K562 (cell line): ENCODE measurements at regions not wholly inside any gene's neighbourhood (a gene's known extent, or its start where the extent isn't known, plus 50 kb on each side); places are given as distances from the start of the nearest gene placed in this dataset.

Experiments used
- ATAC-seq: fragments of 200-7000 bp; cut with Tn5 transposase; 3 replicates; pipeline ENCODE4 v1.9.1; 2020; ENCODE audit warnings: moderate library complexity
- BruUV-seq: library from RNA; stranded (reverse); fragments of 400-500 nt; replicated peaks from 2 replicates; lab custom pipeline; 2021; lab: Mats Ljungman, UMichigan
- CTCF ChIA-PET: fragments of 300-600 bp; formaldehyde crosslinking; extraction: SDS; loops from one replicate; lab custom pipeline; 2021; ENCODE audit warnings: low intra/inter-chr PET ratio; lab: Yijun Ruan, JAX
- POLR2A ChIA-PET: fragments of 300-600, 350-650 bp; sonication (Branson Sonifier 250); formaldehyde crosslinking; extraction: SDS; loops from one replicate; lab custom pipeline; 2021; ENCODE audit warnings: antibody characterized with exemption, inconsistent platforms; lab: Yijun Ruan, JAX
- DNase-seq, 4 experiments: peaks; one replicate each; pipeline versions ENCODE4 v3.0.0 to v3.0.0-alpha.2; 2011 to 2018; ENCODE audit warnings: low spot score in 3 of 4, mixed read lengths in 3 of 4; ENCODE audit errors: extremely low read depth in 1 of 4
- FAIRE-seq: peaks from 2 replicates; lab custom pipeline; 2011; peaks lifted over from hg19 to GRCh38; lab: Jason Lieb, UNC
- H2AFZ ChIP-seq: 2 replicates; pipeline ENCODE4 v1.6.0; 2011; ENCODE audit warnings: low read depth, low read length, control low read depth, inconsistent platforms
- H3K27ac ChIP-seq: fragments of 200-600 bp; 3 replicates; pipeline ENCODE4 v1.8.0; 2011; ENCODE audit warnings: low read depth, mild to moderate bottlenecking, control low read depth, inconsistent platforms, low read length, moderate library complexity, mixed read lengths; ENCODE audit errors: extremely low read depth
- H3K27me3 ChIP-seq, 2 experiments: fragments of 300-600 bp in 1 of 2; 2 replicates in 1 of 2; 3 replicates in 1 of 2; pipeline versions ENCODE4 v1.6.0 to v1.8.0; 2011; ENCODE audit warnings: inconsistent platforms in 2 of 2, low read length in 2 of 2, mild to moderate bottlenecking in 1 of 2, mixed read lengths in 1 of 2, moderate library complexity in 1 of 2; ENCODE audit not compliant: control insufficient read depth in 2 of 2, insufficient read depth in 2 of 2
- H3K36me3 ChIP-seq: fragments of 300-600 bp; 3 replicates; pipeline ENCODE4 v1.8.0; 2011; ENCODE audit warnings: mild to moderate bottlenecking, low read length, inconsistent platforms; ENCODE audit not compliant: control insufficient read depth, insufficient read depth
- H3K4me1 ChIP-seq, 2 experiments: fragments of 200-600 bp in 1 of 2; replicated peaks in 1 of 2; 2 replicates in 1 of 2; 3 replicates in 1 of 2; pipeline versions ENCODE4 v1.5.1 to v1.8.0; 2011; ENCODE audit warnings: inconsistent platforms in 2 of 2, low read length in 2 of 2, mild to moderate bottlenecking in 1 of 2, mixed read lengths in 1 of 2, moderate library complexity in 1 of 2; ENCODE audit not compliant: control insufficient read depth in 2 of 2, insufficient read depth in 2 of 2
- H3K4me2 ChIP-seq: 2 replicates; pipeline ENCODE4 v1.6.1; 2011; ENCODE audit warnings: low read length, control low read depth, inconsistent platforms, mixed read lengths; ENCODE audit not compliant: insufficient read depth
- H3K4me3 ChIP-seq: fragments of 200-600 bp; sonication (generic), shearing (Covaris generic); 2 replicates; pipeline ENCODE4 v1.5.1; 2016; ENCODE audit warnings: control low read depth, inconsistent platforms
- H3K79me2 ChIP-seq: fragments of 200-600 bp; 3 replicates; pipeline ENCODE4 v1.8.0; 2011; ENCODE audit warnings: low read length, inconsistent platforms; ENCODE audit not compliant: control insufficient read depth, insufficient read depth
- H3K9ac ChIP-seq, 2 experiments: 2 replicates each; pipeline versions ENCODE4 v1.6.0 to v1.6.1; 2011; ENCODE audit warnings: low read depth in 2 of 2, low read length in 2 of 2, control low read depth in 1 of 2, inconsistent platforms in 1 of 2, mild to moderate bottlenecking in 1 of 2, mixed read lengths in 1 of 2; ENCODE audit not compliant: insufficient read depth in 1 of 2
- H3K9me1 ChIP-seq: one replicate; pipeline ENCODE4 v1.6.0; 2011; ENCODE audit warnings: inconsistent platforms, mild to moderate bottlenecking, low read length, moderate library complexity; ENCODE audit not compliant: control insufficient read depth, insufficient read depth
- H3K9me3 ChIP-seq: replicated peaks from 2 replicates; pipeline ENCODE4 v1.5.1; 2011; ENCODE audit warnings: low read depth, low read length, inconsistent platforms; ENCODE audit not compliant: control insufficient read depth, insufficient read depth
- H4K20me1 ChIP-seq: replicated peaks from 2 replicates; pipeline ENCODE4 v1.6.1; 2011; ENCODE audit warnings: low read length, inconsistent platforms, mixed read lengths; ENCODE audit not compliant: control insufficient read depth, insufficient read depth
- TAF7 ChIP-seq: fragments of 450-650 bp; IDR thresholded peaks from 2 replicates; pipeline ENCODE4 v1.6.1; 2016; ENCODE audit warnings: missing genetic modification characterization, missing compliant biosample characterization
- ZFP36 ChIP-seq: fragments of 150-350 bp; IDR thresholded peaks from 2 replicates; pipeline ENCODE4 v1.6.1; 2018; ENCODE audit warnings: low read length, low read depth; ENCODE audit not compliant: partially characterized antibody
- ZNF253 ChIP-seq: fragments of 250-450 bp; sonication (Bioruptor Pico); conservative IDR thresholded peaks from 2 replicates; pipeline ENCODE4 v1.6.1; 2021; ENCODE audit warnings: mild to moderate bottlenecking
- ZNF583 ChIP-seq: fragments of 250-450 bp; sonication (Bioruptor Pico); IDR thresholded peaks from 2 replicates; pipeline ENCODE4 v1.4.0; 2020
- WGBS: fragments of 100-300 bp; shearing (Covaris generic); methylation state at CpG from one replicate; pipeline ENCODE4 v1.1.6; 2016; ENCODE audit warnings: low coverage, mixed read lengths; ENCODE audit not compliant: insufficient coverage; ENCODE audit errors: missing lambda C conversion rate; 5-methylcytosine and 5-hydroxymethylcytosine counted together
- in situ Hi-C: fragments of 300-500 bp; cut with MboI; formaldehyde crosslinking; loops from 4 replicates; pipeline ENCODE4 v1.15.0; 2018; ENCODE audit warnings: inconsistent platforms, mixed read lengths
- intact Hi-C: fragments of 100-400 bp; cut with micrococcal nuclease; formaldehyde crosslinking; loops from 2 replicates; pipeline ENCODE4 v1.14.2; 2022
- TF ChIP-seq, protein P1 (sequence below): sonication (generic); formaldehyde crosslinking; IDR thresholded peaks from 2 replicates; pipeline ENCODE4 v1.8.0; 2022; ENCODE audit warnings: missing genetic modification reagents, mild to moderate bottlenecking, borderline replicate concordance
- TF ChIP-seq, protein P2 (sequence below): fragments of 450-650 bp; IDR thresholded peaks from 2 replicates; pipeline ENCODE4 v1.6.1; 2014; ENCODE audit warnings: low read depth, mild to moderate bottlenecking, moderate library complexity, borderline replicate concordance
- TF ChIP-seq, protein P3 (sequence below): fragments of 450-650 bp; IDR thresholded peaks from 2 replicates; pipeline ENCODE4 v1.6.1; 2017; ENCODE audit warnings: mild to moderate bottlenecking, moderate library complexity

DNA sequence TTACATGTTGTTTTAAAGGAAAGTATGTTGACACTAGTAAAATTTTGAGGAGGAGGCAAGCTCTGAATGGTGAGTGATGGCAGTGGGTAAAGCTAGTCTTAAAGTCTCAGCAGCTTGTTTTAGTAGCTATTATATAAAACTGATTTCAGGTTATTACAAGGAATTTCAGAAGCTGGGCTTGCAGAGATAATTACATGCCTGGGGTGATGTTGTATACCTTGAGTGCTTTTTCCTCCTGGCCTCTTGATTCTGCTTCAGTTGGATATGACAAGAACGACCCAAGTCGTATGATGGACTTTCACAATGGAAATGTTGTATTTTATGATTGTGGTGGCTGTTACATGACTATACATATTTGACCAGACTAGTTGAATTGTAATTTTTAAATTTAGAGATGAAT is 175.5 kb upstream of the ADGRL3 start:
- no peak for ATAC-seq
- no TSS peak for BruUV-seq
- no peak for FAIRE-seq
- Histone ChIP-seq H3K9me3 (no peaks in the 10 kb centered on the region; the same call in 1 of the 2 replicates), H3K9ac (no peak overlapping the region), H2AFZ (no peak overlapping the region), H3K9me1 (no peaks in the 10 kb centered on the region), H3K27me3 (no peaks in the 10 kb centered on the region), H3K4me3 (no peak overlapping the region), H4K20me1 (no peaks in the 10 kb centered on the region), H3K36me3 (no peaks in the 10 kb centered on the region), H3K4me1 (no peaks in the 10 kb centered on the region), H3K4me2 (no peak overlapping the region), H3K79me2 (no peaks in the 10 kb centered on the region), H3K27ac (no peak overlapping the region)
- POLR2A ChIA-PET: no interaction called here
- no peak for DNase-seq
- intact Hi-C loops: no loop called here
- in situ Hi-C loops: no loop called here
- CTCF ChIA-PET: no interaction called here
- 0% methylated on average over 2 of the region's 2 CpGs for WGBS
- TF ChIP-seq ZNF253 (no peak), TAF7 (tag) (no peak), ZFP36 (no peak), ZNF583 (no peak)
- TF ChIP-seq, protein P1, sequence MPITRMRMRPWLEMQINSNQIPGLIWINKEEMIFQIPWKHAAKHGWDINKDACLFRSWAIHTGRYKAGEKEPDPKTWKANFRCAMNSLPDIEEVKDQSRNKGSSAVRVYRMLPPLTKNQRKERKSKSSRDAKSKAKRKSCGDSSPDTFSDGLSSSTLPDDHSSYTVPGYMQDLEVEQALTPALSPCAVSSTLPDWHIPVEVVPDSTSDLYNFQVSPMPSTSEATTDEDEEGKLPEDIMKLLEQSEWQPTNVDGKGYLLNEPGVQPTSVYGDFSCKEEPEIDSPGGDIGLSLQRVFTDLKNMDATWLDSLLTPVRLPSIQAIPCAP: no peak
- TF ChIP-seq, protein P2, sequence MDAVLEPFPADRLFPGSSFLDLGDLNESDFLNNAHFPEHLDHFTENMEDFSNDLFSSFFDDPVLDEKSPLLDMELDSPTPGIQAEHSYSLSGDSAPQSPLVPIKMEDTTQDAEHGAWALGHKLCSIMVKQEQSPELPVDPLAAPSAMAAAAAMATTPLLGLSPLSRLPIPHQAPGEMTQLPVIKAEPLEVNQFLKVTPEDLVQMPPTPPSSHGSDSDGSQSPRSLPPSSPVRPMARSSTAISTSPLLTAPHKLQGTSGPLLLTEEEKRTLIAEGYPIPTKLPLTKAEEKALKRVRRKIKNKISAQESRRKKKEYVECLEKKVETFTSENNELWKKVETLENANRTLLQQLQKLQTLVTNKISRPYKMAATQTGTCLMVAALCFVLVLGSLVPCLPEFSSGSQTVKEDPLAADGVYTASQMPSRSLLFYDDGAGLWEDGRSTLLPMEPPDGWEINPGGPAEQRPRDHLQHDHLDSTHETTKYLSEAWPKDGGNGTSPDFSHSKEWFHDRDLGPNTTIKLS: no peak
- TF ChIP-seq, protein P3, sequence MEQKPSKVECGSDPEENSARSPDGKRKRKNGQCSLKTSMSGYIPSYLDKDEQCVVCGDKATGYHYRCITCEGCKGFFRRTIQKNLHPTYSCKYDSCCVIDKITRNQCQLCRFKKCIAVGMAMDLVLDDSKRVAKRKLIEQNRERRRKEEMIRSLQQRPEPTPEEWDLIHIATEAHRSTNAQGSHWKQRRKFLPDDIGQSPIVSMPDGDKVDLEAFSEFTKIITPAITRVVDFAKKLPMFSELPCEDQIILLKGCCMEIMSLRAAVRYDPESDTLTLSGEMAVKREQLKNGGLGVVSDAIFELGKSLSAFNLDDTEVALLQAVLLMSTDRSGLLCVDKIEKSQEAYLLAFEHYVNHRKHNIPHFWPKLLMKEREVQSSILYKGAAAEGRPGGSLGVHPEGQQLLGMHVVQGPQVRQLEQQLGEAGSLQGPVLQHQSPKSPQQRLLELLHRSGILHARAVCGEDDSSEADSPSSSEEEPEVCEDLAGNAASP: no peak
